ENCODE measurements at regions not wholly inside any gene's neighbourhood (a gene's known extent, or its start where the extent isn't known, plus 50 kb on each side); places are given as distances from the start of the nearest gene placed in this dataset.

GRCh38 chr10:83037653-83038052, 1101.7 kb upstream of the GHITM start:
- FAIRE-seq: no peak

DNA sequence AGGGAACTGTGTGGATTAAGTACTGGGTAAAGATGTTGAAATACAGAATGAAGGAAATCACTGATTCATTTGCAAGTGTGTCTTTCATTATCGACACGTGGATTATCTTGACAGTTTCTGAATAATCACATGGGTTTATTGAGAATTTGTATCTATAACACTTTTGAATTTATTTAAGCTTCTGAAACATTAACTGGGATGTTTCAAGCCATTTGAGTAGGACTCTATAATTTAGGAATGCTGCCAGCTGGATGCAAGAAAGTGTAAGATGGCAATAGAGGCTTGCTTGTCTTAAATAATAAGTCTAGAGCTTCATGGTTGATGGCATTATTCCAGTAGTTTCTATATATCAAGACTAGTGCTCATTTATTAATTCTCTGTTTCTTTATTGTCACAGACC, 1100.7 kb upstream of the GHITM start:
- FAIRE-seq: no peak

- no peak for FAIRE-seq
Measured at GRCh38 chr10:83045731-83046130, 1093.6 kb upstream of the GHITM start.

DNA sequence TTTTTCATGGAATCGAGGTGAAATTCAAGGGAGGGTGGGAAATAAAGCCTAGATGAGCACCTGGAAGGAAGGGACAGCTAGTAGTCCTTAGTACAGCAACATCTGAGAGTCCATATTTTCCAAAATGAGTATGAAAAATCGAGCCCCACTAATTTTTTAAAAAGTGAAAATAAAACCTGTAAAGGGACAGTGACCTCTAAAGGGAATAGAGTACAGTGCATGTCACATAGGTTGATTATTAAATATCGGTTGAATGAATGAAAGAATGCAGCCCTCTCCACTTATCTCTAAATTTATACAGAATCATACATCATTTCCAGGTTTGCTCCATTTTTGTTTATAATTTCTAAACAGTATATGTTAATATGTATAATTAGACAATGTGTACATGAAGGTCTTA, 1088.5 kb upstream of the GHITM start:
- FAIRE-seq: no peak

DNA sequence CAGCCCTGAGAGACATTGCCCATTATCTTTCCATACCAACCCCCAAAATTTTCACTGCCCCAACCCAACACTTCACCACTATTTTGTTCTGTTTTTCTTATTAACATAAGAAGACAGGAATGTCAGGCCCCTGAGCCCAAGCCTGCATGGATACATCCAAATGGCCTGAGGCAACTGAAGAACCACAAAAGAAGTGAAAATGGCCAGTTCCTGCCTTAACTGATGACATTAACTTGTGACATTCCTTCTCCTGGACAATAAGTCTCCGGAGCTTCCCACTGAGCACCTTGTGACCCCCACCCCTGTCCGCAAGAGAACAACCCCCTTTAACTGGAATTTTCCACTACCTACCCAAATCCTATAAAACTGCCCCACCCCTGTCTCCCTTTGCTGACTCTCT, 1076.4 kb upstream of the GHITM start:
- no peak for FAIRE-seq

DNA sequence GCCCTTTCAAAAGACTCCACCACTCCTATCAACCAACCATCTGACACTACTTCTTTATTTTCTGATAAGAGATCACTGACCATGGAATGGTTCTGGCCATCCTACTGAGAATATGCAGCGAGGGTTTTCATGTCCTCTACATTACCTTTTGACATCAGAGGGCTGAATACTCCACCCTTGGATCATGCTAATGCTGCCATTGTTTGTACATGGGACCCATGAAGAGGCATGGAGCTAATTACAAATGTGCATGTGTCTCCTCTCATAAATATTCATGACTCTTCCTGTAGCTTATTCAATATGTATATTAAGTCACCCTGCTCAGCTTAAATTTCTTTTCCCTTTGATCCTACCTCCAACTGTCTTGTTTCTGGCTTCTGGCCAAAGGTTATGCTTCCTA, 1065.8 kb upstream of the GHITM start:
- FAIRE-seq: no peak

DNA sequence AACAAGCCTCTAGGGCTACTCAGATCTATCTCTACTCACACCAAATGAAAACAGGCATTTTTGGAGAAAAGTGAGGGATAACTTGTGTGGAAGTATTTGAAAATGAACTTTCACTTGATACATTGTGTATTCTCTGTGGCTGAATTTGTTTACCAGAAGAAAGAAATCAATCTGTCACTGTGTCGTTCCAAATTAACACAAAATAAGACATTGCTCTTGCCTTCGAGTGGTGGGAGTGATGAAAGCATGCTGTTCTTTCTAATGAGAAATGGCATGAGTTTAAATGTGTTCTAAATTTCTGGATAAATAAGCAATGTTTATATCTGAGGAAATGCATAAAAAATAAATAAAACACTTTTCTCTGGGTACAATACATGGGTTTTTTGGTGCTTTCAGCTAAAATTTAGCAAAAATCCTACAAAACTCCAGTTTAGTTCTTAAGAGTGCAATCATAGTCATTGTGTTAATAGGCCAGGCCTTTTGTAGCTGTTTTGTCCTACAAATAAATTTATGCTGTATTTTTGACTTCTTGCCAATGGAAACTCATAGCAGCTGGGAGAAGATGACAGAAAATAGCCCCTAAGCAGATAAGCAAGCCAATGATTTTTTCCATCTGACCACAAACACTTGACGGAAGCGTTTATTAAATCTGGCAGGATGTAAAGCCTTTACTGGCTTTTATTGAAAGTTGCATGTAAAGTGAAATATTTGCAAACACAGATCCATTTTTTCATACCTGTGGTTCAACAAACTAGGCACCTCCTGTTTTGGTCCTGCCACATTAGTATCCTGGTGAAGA, 1064.1 kb upstream of the GHITM start:
- no peak for FAIRE-seq

- FAIRE-seq: no peak
Measured at GRCh38 chr10:83075815-83076355, 1063.4 kb upstream of the GHITM start.

GRCh38 chr10:83076443-83076842, 1062.9 kb upstream of the GHITM start:
- no peak for FAIRE-seq

GRCh38 chr10:83078160-83078559, 1061.1 kb upstream of the GHITM start:
- FAIRE-seq: no peak

DNA sequence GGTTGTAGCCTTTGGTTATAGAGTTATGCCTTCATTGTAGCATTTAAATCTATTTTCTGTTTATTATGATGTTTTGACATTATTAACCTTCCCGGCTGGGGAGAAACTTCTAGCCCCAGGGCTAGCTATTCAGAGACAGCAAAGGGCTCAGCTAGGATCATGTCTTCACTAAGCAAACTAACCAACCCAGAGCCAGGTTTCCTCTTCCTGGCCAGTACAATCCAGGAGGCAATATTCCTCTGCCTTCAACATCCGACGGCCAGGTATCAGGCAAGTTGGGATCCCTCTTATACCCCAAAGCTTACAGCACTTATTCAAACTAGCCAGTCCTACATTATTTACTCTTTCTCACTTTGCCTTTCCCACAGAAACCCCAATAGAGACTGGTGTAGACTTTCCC, 1060.7 kb upstream of the GHITM start:
- FAIRE-seq: no peak

- FAIRE-seq: no peak
Measured at GRCh38 chr10:83083831-83084230, 1055.5 kb upstream of the GHITM start.

DNA sequence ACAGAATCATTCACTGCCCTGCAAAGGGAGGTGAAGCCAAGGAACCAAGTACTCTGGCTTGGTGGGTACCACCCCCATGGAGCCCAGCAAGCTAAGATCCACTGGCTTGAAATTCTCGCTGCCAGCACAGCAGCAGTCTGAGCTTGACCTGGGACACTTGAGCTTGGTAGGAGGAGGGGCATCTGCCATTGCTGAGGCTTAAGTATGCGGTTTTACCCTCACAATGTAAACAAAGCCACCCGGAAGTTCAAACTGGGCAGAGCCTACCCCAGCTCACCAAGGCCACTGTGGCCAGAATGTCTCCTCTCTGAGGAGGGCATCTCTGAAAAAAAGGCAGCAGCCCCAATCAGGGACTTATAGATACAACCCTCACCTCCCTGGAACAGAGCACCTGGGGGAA, 1050.0 kb upstream of the GHITM start:
- FAIRE-seq: no peak

DNA sequence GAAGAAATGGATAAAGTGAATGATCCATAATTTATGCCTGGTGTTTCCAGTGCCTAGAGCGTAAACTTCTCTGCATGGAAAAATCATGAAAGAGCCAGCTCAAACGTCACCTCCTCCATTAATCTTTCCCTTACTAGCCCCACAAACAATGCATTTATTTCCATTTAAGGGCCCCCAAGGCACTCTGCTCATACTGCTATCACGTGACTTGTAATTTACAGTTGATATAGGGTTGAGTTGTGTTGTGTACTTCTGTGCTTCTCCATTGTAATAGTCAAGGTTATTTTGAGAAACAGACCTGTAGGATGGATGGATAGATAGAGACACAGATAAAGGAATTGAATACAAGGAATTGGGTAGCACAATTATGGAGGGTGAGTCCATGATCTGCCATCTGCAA, 1034.7 kb upstream of the GHITM start:
- no peak for FAIRE-seq

GRCh38 chr10:83108565-83109333, 1030.6 kb upstream of the GHITM start:
- FAIRE-seq: no peak

DNA sequence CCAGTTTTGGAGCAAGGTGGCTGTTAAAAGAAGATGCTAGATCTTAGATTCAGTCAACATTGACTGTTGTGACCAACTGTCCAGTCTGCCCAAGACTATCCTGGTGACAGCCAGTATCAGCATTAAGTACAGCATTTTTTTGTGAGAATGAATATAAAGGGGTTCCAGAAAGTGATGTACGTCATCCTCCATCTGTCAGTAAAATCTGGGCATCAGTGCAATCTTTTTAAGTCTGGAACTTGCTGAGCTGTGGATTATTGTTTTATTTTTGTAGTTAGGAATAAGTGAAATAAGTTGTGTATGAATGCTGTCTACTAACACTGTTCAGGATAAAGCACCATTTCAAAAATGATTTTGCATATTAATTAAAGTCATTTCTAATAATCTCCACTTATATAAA, 1020.0 kb upstream of the GHITM start:
- FAIRE-seq: no peak

DNA sequence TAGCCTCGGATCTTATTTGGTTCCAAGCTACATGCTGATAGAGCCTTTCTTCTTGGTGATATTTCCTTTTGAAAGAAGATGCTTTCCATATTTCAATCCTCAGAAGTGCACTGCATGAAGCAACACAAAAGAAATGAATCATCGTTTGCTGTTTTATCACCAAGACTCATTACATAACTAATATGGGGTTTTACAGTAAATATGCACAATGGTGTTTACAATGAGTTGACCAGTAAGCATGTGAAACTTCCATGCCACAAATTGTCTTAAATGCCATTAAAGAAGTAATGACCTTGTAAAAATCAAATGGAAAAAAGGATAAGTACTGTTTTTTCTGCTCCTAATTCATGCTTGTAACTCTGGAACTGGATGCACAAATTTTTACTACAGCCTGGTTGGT, 1017.0 kb upstream of the GHITM start:
- FAIRE-seq: peak; percentile 65

- FAIRE-seq: no peak
Measured at GRCh38 chr10:83127942-83128575, 1011.2 kb upstream of the GHITM start.

- FAIRE-seq: no peak
Measured at GRCh38 chr10:83140811-83141210, 998.5 kb upstream of the GHITM start.

- FAIRE-seq: no peak
Measured at GRCh38 chr10:83142074-83142563, 997.2 kb upstream of the GHITM start.

DNA sequence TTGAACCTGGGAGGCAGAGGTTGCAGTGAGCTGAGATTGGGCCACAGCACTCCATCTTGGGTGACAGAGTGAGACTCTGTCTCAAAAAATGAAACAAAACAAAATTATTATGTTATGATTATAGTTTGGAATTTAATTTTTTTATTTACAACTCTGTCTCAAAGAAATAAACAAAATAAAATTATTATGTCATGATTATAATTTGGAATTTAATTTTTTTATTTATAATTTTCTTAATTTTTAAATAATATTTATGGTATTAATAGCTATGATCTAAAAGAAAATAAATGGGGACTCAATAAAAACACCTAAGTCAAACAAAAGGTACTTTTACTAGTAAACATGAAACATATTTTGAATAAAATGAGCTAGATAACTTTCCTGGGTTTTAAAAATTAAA, 994.8 kb upstream of the GHITM start:
- FAIRE-seq: peak; percentile 61

DNA sequence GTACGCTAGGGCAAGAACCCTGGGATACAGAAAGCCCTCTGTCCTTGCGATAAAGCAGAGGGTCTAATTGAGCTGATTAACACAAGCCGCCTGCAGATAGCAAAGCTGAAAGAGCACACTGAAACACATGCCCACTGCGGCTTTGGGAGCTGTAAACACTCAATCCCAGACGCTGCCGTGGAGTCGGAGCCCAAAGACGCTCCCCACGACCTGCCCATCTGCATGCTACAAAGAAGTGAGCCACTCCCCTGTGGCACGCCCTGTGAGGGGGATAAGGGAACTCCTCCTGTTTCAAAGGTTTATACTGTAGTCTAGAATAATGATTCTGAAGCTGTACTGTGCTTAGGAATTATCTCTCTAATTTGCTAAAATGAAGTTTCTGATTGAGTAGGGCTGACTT, 985.6 kb upstream of the GHITM start:
- FAIRE-seq: no peak

DNA sequence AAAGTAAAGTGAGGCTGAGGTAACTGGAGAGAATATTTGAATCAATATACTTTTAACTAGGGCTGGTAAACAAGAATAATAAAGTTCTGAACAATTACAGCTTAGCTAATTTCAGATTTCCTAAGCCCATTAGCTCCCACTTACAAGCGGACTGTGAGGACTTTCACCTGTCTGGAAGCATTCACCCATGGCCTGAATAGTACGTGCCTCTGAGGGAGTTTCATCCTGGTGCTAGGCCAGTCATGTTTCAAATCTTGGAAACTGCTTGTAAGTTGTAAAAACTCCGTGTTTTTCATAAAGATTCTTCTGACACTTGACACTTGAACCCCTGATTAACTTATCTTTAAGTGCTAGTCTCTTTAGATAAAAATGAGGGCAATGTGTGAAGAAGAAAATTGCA, 975.2 kb upstream of the GHITM start:
- no peak for FAIRE-seq
